Neural cell (in vitro differentiated cells): ENCODE measurements at regions not wholly inside any gene's neighbourhood (a gene's known extent, or its start where the extent isn't known, plus 50 kb on each side); places are given as distances from the start of the nearest gene placed in this dataset.

Experiments used
- H2AFZ ChIP-seq: fragments of 200-600, 300-800 bp; sonication (generic), shearing (Covaris generic); 2 replicates; pipeline ENCODE4 v1.6.0; 2014; ENCODE audit warnings: low read depth, mild to moderate bottlenecking, antibody characterized with exemption, low read length, moderate library complexity
- H3F3A ChIP-seq: fragments of 200-600 bp; shearing (Covaris generic); 2 replicates; pipeline ENCODE4 v1.6.1; 2016; ENCODE audit warnings: mild to moderate bottlenecking, moderate library complexity, mixed read lengths, antibody characterized with exemption, low read length; ENCODE audit not compliant: insufficient read depth, poor library complexity, severe bottlenecking
- H3K27ac ChIP-seq: fragments of 200-600, 300-800 bp; sonication (generic), shearing (Covaris generic); 2 replicates; pipeline ENCODE4 v1.5.1; 2014; ENCODE audit warnings: mild to moderate bottlenecking, low read length, moderate library complexity
- H3K27me3 ChIP-seq: fragments of 300-800, 200-600 bp; sonication (generic), shearing (Covaris generic); 2 replicates; pipeline ENCODE4 v1.6.0; 2014; ENCODE audit warnings: mild to moderate bottlenecking, low read depth, low read length, moderate library complexity; ENCODE audit not compliant: insufficient read depth
- H3K36me3 ChIP-seq: fragments of 300-800, 200-600 bp; sonication (generic), shearing (Covaris generic); 2 replicates; pipeline ENCODE4 v1.5.1; 2014; ENCODE audit warnings: mild to moderate bottlenecking, antibody characterized with exemption, low read length, moderate library complexity; ENCODE audit not compliant: insufficient read depth
- H3K4me2 ChIP-seq: fragments of 300-800, 200-600 bp; sonication (generic), shearing (Covaris generic); 2 replicates; pipeline ENCODE4 v1.6.0; 2014; ENCODE audit warnings: mild to moderate bottlenecking, low read length
- H3K4me3 ChIP-seq: fragments of 300-800, 200-600 bp; sonication (generic), shearing (Covaris generic); 2 replicates; pipeline ENCODE4 v1.5.1; 2014; ENCODE audit warnings: mild to moderate bottlenecking, low read length, moderate library complexity
- H3K79me2 ChIP-seq: fragments of 200-600 bp; shearing (Covaris generic); replicated peaks from 2 replicates; pipeline ENCODE4 v1.6.0; 2014; ENCODE audit warnings: mild to moderate bottlenecking, low read length, moderate library complexity; ENCODE audit not compliant: insufficient read depth
- H3K9ac ChIP-seq: fragments of 300-800, 200-600 bp; sonication (generic), shearing (Covaris generic); 2 replicates; pipeline ENCODE4 v1.6.1; 2016; ENCODE audit warnings: mild to moderate bottlenecking, low read length, mixed read lengths
- H3K9me2 ChIP-seq: fragments of 200-600 bp; shearing (Covaris generic); 2 replicates; pipeline ENCODE4 v1.6.1; 2016; ENCODE audit warnings: mild to moderate bottlenecking, low read length, mixed read lengths; ENCODE audit not compliant: insufficient read depth
- H3K9me3 ChIP-seq: fragments of 200-600, 300-800 bp; sonication (generic), shearing (Covaris generic); 2 replicates; pipeline ENCODE4 v1.6.1; 2016; ENCODE audit warnings: mild to moderate bottlenecking, mixed run types, low read length, moderate library complexity, mixed read lengths
- H4K20me1 ChIP-seq: fragments of 200-600 bp; shearing (Covaris generic); 2 replicates; pipeline ENCODE4 v1.6.1; 2016; ENCODE audit warnings: mild to moderate bottlenecking, mixed run types; ENCODE audit not compliant: insufficient read depth
- EP300 ChIP-seq: fragments of 450-650 bp; conservative IDR thresholded peaks from 2 replicates; pipeline ENCODE4 v1.6.1; 2014; ENCODE audit warnings: antibody characterized with exemption, mild to moderate bottlenecking, moderate library complexity; ENCODE audit not compliant: poor library complexity, severe bottlenecking
- EZH2 ChIP-seq: fragments of 200-600, 300-800 bp; shearing (Covaris generic), sonication (generic); IDR thresholded peaks from 2 replicates; pipeline ENCODE4 v1.6.1; 2014; ENCODE audit warnings: antibody characterized with exemption, low read length, borderline replicate concordance, mild to moderate bottlenecking; ENCODE audit not compliant: insufficient read depth, poor library complexity, severe bottlenecking
- MXI1 ChIP-seq: fragments of 450-650 bp; conservative IDR thresholded peaks from 2 replicates; pipeline ENCODE4 v1.6.1; 2014; ENCODE audit warnings: antibody characterized with exemption, mild to moderate bottlenecking; ENCODE audit not compliant: poor library complexity, severe bottlenecking
- POLR2AphosphoS5 ChIP-seq: IDR thresholded peaks from 2 replicates; pipeline ENCODE4 v1.6.1; 2012
- RAD21 ChIP-seq: fragments of 450-650 bp; conservative IDR thresholded peaks from 2 replicates; pipeline ENCODE4 v1.6.1; 2014; ENCODE audit warnings: antibody characterized with exemption, mild to moderate bottlenecking, moderate library complexity
- SMC3 ChIP-seq: fragments of 450-650 bp; conservative IDR thresholded peaks from 2 replicates; pipeline ENCODE4 v1.6.1; 2014; ENCODE audit warnings: antibody characterized with exemption, mild to moderate bottlenecking, moderate library complexity; ENCODE audit not compliant: poor library complexity
- TAF1 ChIP-seq: IDR thresholded peaks from 2 replicates; pipeline ENCODE4 v1.6.1; 2012; ENCODE audit warnings: low read depth
- TF ChIP-seq, protein P1 (sequence below): fragments of 450-650 bp; IDR thresholded peaks from 2 replicates; pipeline ENCODE4 v1.5.1; 2014; ENCODE audit warnings: antibody characterized with exemption, mild to moderate bottlenecking, moderate library complexity; ENCODE audit not compliant: poor library complexity, severe bottlenecking
- TF ChIP-seq, protein P2 (sequence below): IDR thresholded peaks from 2 replicates; pipeline ENCODE4 v1.6.1; 2012; ENCODE audit warnings: borderline replicate concordance

DNA sequence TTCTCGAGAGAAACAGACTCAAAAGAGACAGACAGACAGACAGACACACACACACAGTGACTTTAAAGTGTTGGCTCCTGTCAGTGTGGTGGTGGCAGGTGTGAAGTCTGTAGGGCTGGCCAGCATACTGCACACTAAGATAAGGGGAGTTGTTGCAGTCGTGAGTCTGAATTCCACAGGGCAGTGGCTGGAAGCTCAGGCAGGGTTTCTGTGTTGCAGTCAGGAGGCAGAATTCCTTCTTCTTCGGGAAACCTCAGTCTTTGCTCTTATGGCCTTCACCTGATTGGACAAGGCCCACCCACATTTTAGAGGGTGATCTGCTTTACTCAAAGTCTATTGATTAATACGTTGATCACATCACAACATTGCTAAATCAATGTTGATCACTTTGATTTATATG, 478.4 kb upstream of the HS6ST1 start:
- H3K79me2 ChIP-seq: no peaks in the 10 kb centered on the region
- H3F3A ChIP-seq: no peaks in the 10 kb centered on the region
- no peak overlapping the region for H3K9ac ChIP-seq
- H3K27me3 ChIP-seq: no peaks in the 10 kb centered on the region
- H3K4me2 ChIP-seq: no peak overlapping the region
- TF ChIP-seq, protein P1, sequence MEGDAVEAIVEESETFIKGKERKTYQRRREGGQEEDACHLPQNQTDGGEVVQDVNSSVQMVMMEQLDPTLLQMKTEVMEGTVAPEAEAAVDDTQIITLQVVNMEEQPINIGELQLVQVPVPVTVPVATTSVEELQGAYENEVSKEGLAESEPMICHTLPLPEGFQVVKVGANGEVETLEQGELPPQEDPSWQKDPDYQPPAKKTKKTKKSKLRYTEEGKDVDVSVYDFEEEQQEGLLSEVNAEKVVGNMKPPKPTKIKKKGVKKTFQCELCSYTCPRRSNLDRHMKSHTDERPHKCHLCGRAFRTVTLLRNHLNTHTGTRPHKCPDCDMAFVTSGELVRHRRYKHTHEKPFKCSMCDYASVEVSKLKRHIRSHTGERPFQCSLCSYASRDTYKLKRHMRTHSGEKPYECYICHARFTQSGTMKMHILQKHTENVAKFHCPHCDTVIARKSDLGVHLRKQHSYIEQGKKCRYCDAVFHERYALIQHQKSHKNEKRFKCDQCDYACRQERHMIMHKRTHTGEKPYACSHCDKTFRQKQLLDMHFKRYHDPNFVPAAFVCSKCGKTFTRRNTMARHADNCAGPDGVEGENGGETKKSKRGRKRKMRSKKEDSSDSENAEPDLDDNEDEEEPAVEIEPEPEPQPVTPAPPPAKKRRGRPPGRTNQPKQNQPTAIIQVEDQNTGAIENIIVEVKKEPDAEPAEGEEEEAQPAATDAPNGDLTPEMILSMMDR: no peak
- TF ChIP-seq, protein P2, sequence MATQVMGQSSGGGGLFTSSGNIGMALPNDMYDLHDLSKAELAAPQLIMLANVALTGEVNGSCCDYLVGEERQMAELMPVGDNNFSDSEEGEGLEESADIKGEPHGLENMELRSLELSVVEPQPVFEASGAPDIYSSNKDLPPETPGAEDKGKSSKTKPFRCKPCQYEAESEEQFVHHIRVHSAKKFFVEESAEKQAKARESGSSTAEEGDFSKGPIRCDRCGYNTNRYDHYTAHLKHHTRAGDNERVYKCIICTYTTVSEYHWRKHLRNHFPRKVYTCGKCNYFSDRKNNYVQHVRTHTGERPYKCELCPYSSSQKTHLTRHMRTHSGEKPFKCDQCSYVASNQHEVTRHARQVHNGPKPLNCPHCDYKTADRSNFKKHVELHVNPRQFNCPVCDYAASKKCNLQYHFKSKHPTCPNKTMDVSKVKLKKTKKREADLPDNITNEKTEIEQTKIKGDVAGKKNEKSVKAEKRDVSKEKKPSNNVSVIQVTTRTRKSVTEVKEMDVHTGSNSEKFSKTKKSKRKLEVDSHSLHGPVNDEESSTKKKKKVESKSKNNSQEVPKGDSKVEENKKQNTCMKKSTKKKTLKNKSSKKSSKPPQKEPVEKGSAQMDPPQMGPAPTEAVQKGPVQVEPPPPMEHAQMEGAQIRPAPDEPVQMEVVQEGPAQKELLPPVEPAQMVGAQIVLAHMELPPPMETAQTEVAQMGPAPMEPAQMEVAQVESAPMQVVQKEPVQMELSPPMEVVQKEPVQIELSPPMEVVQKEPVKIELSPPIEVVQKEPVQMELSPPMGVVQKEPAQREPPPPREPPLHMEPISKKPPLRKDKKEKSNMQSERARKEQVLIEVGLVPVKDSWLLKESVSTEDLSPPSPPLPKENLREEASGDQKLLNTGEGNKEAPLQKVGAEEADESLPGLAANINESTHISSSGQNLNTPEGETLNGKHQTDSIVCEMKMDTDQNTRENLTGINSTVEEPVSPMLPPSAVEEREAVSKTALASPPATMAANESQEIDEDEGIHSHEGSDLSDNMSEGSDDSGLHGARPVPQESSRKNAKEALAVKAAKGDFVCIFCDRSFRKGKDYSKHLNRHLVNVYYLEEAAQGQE: no peak
- TF ChIP-seq EP300: no peak
- TF ChIP-seq POLR2AphosphoS5: no peak
- no peak for TF ChIP-seq SMC3
- no peak for TF ChIP-seq RAD21
- no peak for TF ChIP-seq EZH2
- no peak for TF ChIP-seq MXI1
- no peak for TF ChIP-seq TAF1
- no peaks in the 10 kb centered on the region for H3K9me3 ChIP-seq
- H3K27ac ChIP-seq: no peak overlapping the region
- H2AFZ ChIP-seq: no peak overlapping the region
- H3K9me2 ChIP-seq: no peaks in the 10 kb centered on the region
- H3K36me3 ChIP-seq: no peaks in the 10 kb centered on the region
- H3K4me3 ChIP-seq: no peak overlapping the region
- H4K20me1 ChIP-seq: no peaks in the 10 kb centered on the region

DNA sequence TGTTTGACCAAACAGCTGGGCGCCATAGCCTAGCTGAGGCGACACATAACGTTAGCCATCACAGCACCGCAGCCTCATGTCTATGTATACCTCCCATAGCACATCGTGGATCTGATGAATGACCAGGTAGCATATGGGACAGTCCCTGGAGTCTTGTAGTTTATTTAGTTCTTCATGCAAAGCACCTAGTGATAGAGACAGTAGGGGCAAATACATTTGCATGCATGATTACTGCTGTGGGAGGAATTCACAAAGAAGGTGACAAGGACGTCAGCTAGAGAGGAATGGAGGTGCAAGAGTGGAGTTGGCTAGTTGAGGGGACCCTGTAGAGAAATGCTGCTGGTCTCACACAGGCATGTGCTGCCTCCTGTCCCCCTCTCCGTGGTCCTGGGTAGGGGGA, 478.9 kb upstream of the HS6ST1 start:
- Histone ChIP-seq H3K36me3 (no peaks in the 10 kb centered on the region), H2AFZ (no peak overlapping the region), H3K9me3 (no peaks in the 10 kb centered on the region), H3K4me2 (no peak overlapping the region), H4K20me1 (no peaks in the 10 kb centered on the region), H3K27ac (no peak overlapping the region), H3K4me3 (no peak overlapping the region), H3K9ac (no peak overlapping the region), H3K9me2 (no peaks in the 10 kb centered on the region), H3K79me2 (no peaks in the 10 kb centered on the region), H3K27me3 (no peaks in the 10 kb centered on the region), H3F3A (no peaks in the 10 kb centered on the region)
- TF ChIP-seq TAF1: no peak
- TF ChIP-seq MXI1: no peak
- TF ChIP-seq, protein P1: no peak
- TF ChIP-seq RAD21: no peak
